ENCODE measurements at regions not wholly inside any gene's neighbourhood (a gene's known extent, or its start where the extent isn't known, plus 50 kb on each side); places are given as distances from the start of the nearest gene placed in this dataset.

DNA sequence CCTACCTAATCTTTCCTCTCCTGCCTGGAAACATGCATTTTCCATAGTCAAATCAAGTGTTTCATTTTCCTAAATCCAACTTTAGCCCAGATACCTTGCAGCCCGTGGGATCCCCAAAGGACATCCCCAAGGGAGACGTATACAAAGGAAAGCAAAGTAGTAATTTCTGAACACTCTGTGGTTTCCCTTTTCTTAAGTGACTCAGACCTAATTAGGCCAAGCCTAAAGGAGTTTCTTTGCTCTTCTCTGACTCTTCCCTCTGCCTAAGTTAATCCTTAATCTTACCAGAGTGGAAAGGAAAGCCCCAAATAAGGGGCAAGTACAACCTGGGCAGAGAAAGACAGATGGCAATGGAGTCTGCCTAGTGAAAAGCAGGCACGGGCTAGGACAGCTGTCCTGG lies 250.3 kb downstream of the SPTSSA start:
- Mint-ChIP-seq H3K27me3 (ENCODE audit: unreplicated experiment) (no peaks in the 10 kb centered on the region), H3K4me3 (ENCODE audit: unreplicated experiment) (no peak overlapping the region), H3K36me3 (ENCODE audit: unreplicated experiment) (no peaks in the 10 kb centered on the region), H3K27ac (ENCODE audit: unreplicated experiment) (no peak overlapping the region), H3K4me1 (ENCODE audit: low read depth, unreplicated experiment) (peaks cover 3% of the 10 kb centered on the region), H3K9me3 (ENCODE audit: unreplicated experiment) (no peaks in the 10 kb centered on the region)
- TF ChIP-seq, protein P1, sequence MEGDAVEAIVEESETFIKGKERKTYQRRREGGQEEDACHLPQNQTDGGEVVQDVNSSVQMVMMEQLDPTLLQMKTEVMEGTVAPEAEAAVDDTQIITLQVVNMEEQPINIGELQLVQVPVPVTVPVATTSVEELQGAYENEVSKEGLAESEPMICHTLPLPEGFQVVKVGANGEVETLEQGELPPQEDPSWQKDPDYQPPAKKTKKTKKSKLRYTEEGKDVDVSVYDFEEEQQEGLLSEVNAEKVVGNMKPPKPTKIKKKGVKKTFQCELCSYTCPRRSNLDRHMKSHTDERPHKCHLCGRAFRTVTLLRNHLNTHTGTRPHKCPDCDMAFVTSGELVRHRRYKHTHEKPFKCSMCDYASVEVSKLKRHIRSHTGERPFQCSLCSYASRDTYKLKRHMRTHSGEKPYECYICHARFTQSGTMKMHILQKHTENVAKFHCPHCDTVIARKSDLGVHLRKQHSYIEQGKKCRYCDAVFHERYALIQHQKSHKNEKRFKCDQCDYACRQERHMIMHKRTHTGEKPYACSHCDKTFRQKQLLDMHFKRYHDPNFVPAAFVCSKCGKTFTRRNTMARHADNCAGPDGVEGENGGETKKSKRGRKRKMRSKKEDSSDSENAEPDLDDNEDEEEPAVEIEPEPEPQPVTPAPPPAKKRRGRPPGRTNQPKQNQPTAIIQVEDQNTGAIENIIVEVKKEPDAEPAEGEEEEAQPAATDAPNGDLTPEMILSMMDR (IDR thresholded peaks at IDR 0.05; ENCODE audit: partially characterized antibody, unreplicated experiment), result no peak
- no peak for DNase-seq

DNA sequence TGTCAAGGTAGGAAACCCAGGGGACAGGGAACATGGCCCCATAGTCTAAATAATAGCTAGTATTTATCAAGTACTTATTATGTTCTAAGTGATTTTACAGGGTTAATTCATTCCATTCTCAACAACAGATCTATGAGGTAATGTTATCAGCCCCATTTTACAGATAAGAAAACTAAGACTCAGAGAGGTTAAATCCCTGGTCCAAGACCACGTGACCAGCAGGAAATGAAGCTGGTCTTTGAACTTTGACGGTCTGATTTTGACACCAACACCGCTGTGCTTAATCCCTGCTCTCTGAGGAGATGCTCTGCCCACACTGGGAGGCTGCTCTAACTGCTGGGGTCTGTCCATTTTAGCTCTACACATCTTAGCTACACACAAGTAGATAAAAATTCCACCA lies 253.5 kb downstream of the SPTSSA start:
- TF ChIP-seq, protein P1 (IDR thresholded peaks at IDR 0.05; ENCODE audit: partially characterized antibody, unreplicated experiment), result no peak
- no peak overlapping the region for H3K27ac Mint-ChIP-seq (ENCODE audit: unreplicated experiment)
- no peak for DNase-seq

DNA sequence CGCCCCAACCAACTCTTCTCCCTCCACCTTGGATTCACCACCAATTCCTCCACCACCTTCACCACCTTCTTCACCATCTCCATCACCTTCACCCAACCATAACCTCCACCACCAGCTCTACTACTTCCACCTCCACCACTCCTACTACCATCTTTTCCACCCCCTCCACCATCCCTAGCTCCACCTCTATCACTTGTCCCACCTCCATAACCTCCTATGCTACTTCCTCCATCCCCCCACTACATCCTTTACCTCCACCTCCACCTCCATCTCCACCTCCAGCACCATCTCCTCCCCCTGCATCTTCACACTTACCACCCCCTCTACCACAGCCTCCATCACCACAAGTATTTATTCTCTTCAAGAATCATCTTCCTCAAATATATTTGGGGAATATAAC lies 254.9 kb upstream of the EGLN3 start:
- Mint-ChIP-seq H3K9me3 (ENCODE audit: unreplicated experiment) (no peaks in the 10 kb centered on the region), H3K27me3 (ENCODE audit: unreplicated experiment) (peaks cover 4% of the 10 kb centered on the region), H3K4me1 (ENCODE audit: low read depth, unreplicated experiment) (no peaks in the 10 kb centered on the region), H3K4me3 (ENCODE audit: unreplicated experiment) (no peak overlapping the region), H3K36me3 (ENCODE audit: unreplicated experiment) (peaks cover 6% of the 10 kb centered on the region), H3K27ac (ENCODE audit: unreplicated experiment) (no peak overlapping the region)
- DNase-seq, result no peak
- TF ChIP-seq, protein P1 (IDR thresholded peaks at IDR 0.05; ENCODE audit: partially characterized antibody, unreplicated experiment), result no peak

More for the DNA sequence above, 253.5 kb downstream of the SPTSSA start:
- H3K36me3 Mint-ChIP-seq (ENCODE audit: unreplicated experiment), result peaks cover 6% of the 10 kb centered on the region
- H3K9me3 Mint-ChIP-seq (ENCODE audit: unreplicated experiment), result no peaks in the 10 kb centered on the region
- H3K4me1 Mint-ChIP-seq (ENCODE audit: low read depth, unreplicated experiment), result peaks cover 3% of the 10 kb centered on the region
- no peak overlapping the region for H3K4me3 Mint-ChIP-seq (ENCODE audit: unreplicated experiment)
- peaks cover 4% of the 10 kb centered on the region for H3K27me3 Mint-ChIP-seq (ENCODE audit: unreplicated experiment)

DNA sequence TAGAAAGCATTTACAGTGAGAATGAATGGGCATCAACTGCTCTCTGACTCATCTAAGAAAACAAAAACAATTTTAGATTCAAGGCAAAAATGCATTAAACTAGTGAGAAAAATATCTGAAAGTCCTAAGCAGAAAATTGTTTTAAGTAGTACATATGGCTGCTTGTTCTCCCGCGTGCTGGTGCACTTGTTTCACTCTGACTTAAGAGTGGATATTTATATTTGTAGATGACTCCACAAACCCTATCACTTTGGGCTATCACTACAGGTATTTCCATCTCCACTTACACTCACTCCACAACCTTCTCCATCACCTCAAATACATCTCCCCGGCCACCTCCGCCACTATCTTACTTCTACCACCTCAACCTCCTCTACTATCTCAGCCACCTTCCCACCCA lies 253.9 kb upstream of the EGLN3 start:
- H3K4me3 Mint-ChIP-seq (ENCODE audit: unreplicated experiment), result no peak overlapping the region
- TF ChIP-seq, protein P1 (IDR thresholded peaks at IDR 0.05; ENCODE audit: partially characterized antibody, unreplicated experiment), result no peak
- H3K36me3 Mint-ChIP-seq (ENCODE audit: unreplicated experiment), result peaks cover 6% of the 10 kb centered on the region
- H3K9me3 Mint-ChIP-seq (ENCODE audit: unreplicated experiment), result no peaks in the 10 kb centered on the region
- H3K27ac Mint-ChIP-seq (ENCODE audit: unreplicated experiment), result no peak overlapping the region
- H3K27me3 Mint-ChIP-seq (ENCODE audit: unreplicated experiment), result peaks cover 4% of the 10 kb centered on the region
- H3K4me1 Mint-ChIP-seq (ENCODE audit: low read depth, unreplicated experiment), result no peaks in the 10 kb centered on the region
- no peak for DNase-seq

DNA sequence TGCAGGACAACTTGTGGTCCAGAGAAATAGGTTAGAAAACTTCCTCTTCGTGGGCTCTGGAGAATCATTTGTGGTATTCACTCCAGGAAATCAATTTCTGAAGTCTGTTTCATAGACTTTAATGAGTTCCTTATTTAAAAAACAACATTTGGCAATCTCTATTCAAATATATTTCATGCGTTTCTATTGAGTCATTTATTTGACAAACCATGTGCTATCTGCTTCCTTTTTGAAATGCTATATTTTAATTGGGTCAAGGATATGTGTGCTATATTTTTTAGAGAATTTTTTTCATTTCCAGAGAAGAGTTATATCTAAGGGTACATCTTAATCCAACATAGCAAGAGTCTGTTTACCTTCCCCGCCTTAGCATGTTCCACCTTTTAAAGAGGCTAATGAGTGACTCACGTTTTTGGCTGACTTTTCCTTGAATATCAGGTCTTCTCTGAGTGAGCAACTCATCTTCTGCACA lies 252.4 kb upstream of the EGLN3 start:
- Mint-ChIP-seq H3K36me3 (ENCODE audit: unreplicated experiment) (peaks cover 6% of the 10 kb centered on the region), H3K4me3 (ENCODE audit: unreplicated experiment) (no peak overlapping the region), H3K9me3 (ENCODE audit: unreplicated experiment) (no peaks in the 10 kb centered on the region), H3K4me1 (ENCODE audit: low read depth, unreplicated experiment) (no peaks in the 10 kb centered on the region), H3K27me3 (ENCODE audit: unreplicated experiment) (peaks cover 4% of the 10 kb centered on the region), H3K27ac (ENCODE audit: unreplicated experiment) (no peak overlapping the region)
- no peak for DNase-seq
- TF ChIP-seq, protein P1 (IDR thresholded peaks at IDR 0.05; ENCODE audit: partially characterized antibody, unreplicated experiment), result no peak
